Left cardiac atrium (tissue), 4 donors: ENCODE measurements at regions not wholly inside any gene's neighbourhood (a gene's known extent, or its start where the extent isn't known, plus 50 kb on each side); places are given as distances from the start of the nearest gene placed in this dataset.

Experiments used
- ATAC-seq, 2 donors: fragments of 200-7000 bp; cut with Tn5 transposase; one replicate each; pipeline ENCODE4 v1.9.1; 2020; ENCODE audit warnings: mild to moderate bottlenecking in 2 of 2, moderate library complexity in 2 of 2
- DNase-seq: peaks from one replicate; pipeline ENCODE4 v3.0.0-alpha.2; 2020
- intact Hi-C, 2 donors: fragments of 100-400 bp; cut with DNase I; formaldehyde crosslinking; loops; one replicate each; pipeline versions ENCODE4 v1.14.1 to v1.15.1; 2022 to 2023
- donor health status: DM: no; HTN: yes; CAD: no.
- donor health status: DM: no; HTN: yes; CAD: no; lungs with severe emphysema.
- donor health status: DM: yes; HTN: yes; CAD: no.
- donor health status: Dilated cardiomyopathy.

DNA sequence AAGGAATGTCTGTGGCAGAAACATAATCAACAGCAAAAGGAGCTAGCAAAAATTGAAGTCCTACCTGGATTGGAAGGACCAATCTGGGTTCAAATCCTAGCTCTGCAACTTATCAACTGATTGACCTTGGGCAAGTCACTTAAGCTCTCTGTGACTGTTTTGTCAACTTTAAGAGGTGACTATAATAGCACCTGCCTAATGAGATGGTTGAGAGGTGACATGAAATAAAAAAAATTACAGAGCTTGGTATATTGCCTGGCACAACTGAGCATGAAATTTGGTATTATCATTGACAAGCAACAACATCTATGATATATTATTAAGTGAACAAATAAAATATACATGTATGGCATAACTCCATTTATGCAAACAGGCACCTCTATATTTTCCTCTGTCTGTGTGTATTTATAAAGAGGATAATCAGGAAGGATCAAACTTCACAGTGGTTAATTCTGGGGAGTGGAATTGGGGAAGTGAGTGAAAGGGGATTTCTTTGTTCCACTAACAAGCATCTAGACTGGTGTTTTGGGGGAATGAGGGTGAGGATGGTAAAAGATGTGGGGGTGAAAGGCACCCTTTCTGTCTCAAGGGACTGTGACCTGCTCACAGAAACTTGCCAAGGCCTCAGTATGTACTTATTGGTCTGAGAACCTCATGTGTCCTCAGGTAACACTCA lies 132.8 kb upstream of the SERTAD2 start:
- ATAC-seq (no peak), DNase-seq (no peak)
- intact Hi-C loops = no loop called here

- intact Hi-C loops = no loop called here
- ATAC-seq = no peak
- no peak for DNase-seq
These were observed 133.3 kb upstream of the SERTAD2 start for GRCh38 chr2:64787019-64787365.

GRCh38 chr2:64787698-64788097 lies 134.0 kb upstream of the SERTAD2 start:
- DNase-seq (no peak), ATAC-seq (peak in 1 of 2 donors; percentile 22)
- intact Hi-C loops = no loop called here

DNA sequence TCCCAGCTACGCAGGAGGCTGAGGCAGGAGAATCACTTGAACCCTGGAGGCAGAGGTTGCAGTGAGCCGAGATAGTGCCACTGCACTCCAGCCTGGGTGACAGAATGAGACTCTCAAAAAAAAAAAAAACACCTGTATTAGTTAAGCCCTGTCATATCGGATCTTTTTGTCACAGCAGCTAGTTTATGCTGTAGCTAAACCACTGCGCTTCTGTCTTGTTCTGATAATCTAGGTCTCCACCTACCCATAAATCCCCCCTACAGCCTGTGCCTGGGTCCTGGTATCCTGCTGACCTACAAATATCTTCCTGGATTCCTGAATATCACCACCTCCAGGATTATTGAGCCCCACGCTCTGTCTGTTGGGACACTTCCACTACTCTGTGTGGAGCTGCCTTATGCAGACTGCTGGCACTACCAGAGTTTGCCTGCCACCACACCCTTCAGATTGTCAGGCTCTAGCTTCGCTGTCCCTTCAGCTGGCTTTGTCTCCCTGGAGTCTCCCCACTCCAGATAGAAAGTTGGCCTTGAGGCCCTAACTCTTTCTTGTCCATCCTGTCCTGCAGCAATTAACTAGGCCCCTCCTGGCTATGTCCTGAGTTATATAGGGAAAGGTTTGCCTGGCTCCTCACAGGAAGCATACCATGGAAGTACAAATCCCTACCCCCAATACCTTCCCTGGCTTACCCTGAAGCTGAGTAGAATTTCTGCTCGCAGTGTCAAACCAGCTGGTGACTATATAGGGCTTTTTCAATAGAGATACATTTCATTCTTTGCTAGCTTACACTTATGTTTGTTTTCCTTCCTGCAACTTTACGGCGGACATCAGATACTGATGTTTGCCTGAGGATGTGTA lies 136.0 kb upstream of the SERTAD2 start:
- DNase-seq (no peak), ATAC-seq (no peak)
- intact Hi-C loops = no loop called here

DNA sequence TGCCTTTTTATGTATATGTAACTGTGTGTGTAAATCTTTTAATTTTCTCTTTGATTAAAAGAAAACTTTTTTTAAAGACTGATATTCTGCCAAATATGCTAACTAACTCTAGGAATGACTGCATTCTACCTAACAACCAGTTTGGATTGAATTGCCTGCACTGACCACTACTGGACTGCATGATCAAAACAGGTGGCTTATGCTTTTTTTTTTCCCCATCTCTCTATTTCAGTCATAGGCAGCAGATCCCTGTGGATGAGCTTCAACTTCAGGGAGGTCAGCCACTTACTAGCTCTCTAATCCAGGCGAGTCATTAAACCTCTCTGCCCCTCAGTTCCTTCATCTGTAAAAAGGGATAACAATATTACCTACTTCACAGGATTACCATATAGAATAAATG lies 138.6 kb upstream of the SERTAD2 start:
- ATAC-seq (peak in 1 of 2 donors; percentile 40), DNase-seq (no peak)
- intact Hi-C loops = no loop called here

GRCh38 chr2:64792995-64793639 lies 139.4 kb upstream of the SERTAD2 start:
- intact Hi-C loops = no loop called here
- ATAC-seq = no peak
- DNase-seq = no peak

DNA sequence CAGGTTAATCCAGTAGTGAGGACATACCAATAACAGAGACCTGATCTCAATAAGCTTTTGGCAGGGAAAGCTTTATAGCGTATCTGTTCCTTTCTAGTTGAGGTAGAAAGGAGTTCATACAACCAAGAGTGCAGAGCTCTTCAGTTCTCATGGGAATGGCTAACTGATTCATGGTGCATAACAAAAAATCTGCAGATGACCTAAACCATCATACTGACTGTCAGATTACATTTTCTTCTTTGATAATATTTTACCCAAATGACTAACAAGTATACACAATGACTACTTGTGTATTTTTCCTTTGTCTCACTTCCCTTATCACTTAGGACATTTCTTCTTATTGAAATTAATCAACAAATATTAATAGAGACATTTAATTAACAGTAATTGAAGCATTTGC lies 140.0 kb upstream of the SERTAD2 start:
- no peak for DNase-seq
- intact Hi-C loops = no loop called here
- no peak for ATAC-seq

DNA sequence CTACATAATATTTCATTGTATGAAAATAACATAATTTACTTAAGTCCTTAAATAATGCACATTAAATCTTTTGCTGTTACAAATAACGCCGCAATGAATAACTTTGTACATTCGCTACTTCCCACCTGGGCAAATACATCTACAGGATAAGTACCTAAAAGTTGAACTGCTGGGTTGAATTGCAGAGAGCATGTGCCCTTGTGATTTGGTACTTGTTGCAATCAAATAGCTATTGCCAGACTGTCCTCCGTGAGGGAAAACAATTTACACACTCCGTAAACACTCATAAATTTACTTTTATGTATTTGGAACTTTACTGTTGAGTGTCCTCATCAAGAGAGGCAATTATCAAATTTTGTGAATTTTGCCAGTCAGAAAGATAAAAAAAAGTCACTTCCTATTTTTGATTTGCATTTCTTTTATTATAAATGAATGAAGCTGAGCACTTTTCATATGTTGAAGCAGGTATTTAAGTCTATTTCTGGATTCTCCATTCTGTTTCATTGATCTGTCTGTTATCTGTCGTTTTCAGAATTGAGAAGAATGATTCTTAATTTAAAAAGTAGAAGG lies 140.8 kb upstream of the SERTAD2 start:
- intact Hi-C loops = no loop called here
- DNase-seq (no peak), ATAC-seq (no peak)

DNA sequence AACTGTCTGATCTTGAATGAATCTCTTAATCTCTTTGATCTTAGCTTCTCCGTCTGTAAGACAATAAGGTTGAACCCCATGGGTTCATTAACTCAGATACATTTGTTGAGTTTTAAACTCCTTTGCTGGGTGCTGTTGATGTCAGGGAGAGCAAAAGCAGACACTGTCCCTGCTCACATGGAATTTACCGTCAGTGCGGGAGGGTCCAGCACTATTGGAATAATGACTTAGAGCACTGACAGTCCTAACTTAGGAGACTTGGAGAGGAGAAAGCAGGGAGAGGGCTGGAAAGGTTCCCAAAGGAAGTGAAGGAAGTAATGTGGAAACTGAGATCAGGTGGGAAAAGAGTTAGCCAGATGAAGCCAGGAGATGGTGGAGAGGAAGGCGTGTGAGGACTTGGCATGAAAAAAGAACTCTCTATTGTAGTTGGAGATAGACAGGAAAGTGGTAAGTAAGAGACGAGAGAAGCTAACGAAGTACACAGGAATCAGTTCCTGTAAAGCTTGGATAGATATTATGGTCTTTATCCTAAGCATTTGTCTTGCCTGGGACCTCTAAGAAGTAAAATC lies 141.4 kb upstream of the SERTAD2 start:
- DNase-seq (no peak), ATAC-seq (peak in 1 of 2 donors; percentile 41)
- intact Hi-C loops = no loop called here

DNA sequence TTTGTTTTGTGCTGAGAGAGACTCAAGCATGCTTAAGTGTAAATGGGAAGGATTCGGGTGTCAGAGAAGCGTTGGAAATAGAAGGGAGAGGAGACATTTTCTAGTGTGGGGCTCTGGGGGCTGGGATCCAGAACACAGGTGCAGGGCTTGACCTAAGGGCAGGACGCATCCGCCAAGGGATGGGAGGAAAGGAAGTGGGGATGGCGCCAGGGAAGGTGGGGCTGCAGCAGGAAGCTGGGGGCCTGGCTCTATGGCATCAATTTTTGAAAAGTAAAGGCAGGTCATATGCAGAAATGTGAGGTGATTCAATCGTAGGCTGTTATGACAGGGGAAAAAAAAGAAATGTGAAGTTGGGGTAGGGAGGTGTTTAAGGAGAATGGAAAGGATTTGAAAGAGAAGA lies 143.2 kb upstream of the SERTAD2 start:
- intact Hi-C loops = no loop called here
- no peak for DNase-seq

DNA sequence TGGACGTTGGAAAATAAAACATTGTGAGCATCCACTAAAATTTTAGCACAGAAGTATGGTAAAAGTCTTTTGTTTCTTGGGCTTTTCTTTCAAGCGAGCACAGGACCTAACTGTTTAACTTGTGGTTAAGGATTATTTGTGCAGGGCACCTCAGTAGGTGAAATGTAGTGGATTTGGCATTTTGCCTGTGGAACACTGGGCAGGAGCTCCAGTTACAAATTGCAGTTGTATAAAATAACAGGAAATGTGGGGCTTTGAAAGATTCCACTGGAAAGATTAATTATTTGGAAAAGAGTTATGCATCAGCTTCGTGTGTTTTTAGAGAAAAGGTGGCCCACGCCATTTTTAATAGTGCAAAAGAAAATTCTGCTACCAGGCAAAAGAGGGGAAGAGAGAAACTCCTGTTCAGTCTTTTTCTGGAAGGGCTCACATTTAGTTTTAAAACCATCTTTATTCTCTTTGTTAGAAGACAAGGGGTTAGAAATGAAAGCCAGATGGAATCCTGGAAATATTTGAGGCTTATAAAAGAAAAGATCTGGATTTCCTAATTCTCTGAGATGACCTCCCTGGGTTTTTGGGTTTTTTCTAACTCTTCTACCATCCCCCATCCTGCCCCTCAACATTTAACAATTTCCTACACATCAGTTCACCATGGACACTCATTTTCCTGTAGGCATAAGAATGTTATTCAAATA lies 144.3 kb upstream of the SERTAD2 start:
- DNase-seq = no peak
- ATAC-seq = no peak
- intact Hi-C loops = no loop called here

More for the DNA sequence above, 143.2 kb upstream of the SERTAD2 start:
- ATAC-seq = no peak

GRCh38 chr2:64799592-64800252 lies 146.0 kb upstream of the SERTAD2 start:
- intact Hi-C loops = no loop called here
- DNase-seq (no peak), ATAC-seq (no peak)

GRCh38 chr2:64803776-64804175 lies 150.1 kb upstream of the SERTAD2 start:
- no peak for ATAC-seq
- intact Hi-C loops = no loop called here
- DNase-seq = no peak

GRCh38 chr2:64804651-64805050 lies 150.9 kb upstream of the SERTAD2 start:
- intact Hi-C loops = no loop called here
- DNase-seq (no peak), ATAC-seq (no peak)

- intact Hi-C loops = no loop called here
- no peak for DNase-seq
- peak in 1 of 2 donors; percentile 60 for ATAC-seq
These were observed 153.7 kb upstream of the SERTAD2 start for GRCh38 chr2:64807417-64807816.

- no peak for DNase-seq
- intact Hi-C loops = no loop called here
- no peak for ATAC-seq
These were observed 154.4 kb upstream of the SERTAD2 start for GRCh38 chr2:64808092-64808491.

DNA sequence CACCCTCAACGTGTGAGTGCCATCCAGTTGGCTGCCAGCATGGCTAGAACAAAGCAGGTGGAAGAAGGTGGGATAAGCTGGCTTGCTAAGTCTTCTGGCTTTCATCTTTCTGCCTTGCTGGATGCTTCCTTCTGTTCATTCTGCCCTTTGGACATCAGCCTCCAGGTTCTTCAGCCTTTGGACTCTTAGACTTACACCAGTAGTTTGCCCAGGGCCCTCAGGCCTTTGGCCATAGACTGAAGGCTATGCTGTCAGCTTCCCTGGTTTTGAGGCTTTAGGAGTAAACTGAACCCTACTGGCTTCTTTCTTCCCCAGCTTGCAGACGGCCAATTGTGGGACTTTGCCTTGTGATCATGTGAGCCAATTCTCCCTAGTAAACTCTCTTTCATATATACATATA lies 155.0 kb upstream of the SERTAD2 start:
- no peak for ATAC-seq
- DNase-seq = no peak
- intact Hi-C loops = no loop called here

DNA sequence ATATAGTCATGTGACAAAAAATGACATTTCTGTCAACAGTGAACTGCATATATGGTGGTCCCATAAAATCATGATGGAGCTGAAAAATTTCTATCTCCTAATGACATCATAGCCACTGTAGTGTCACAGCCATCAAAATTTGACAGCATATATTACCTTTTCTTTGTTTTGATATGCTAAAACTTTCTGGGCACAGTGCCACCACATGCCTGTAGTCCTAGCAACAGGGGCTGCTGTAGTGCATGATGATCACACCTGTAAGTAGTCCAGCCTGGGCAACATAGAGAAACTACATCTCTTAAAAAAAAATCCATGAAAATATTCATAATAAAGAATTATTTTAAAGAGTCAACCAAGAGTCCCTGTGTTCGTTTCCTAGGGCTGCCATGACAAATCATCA lies 155.5 kb upstream of the SERTAD2 start:
- DNase-seq (no peak), ATAC-seq (no peak)
- intact Hi-C loops = no loop called here

- ATAC-seq (peak in 1 of 2 donors; percentile 59), DNase-seq (no peak)
- intact Hi-C loops = no loop called here
These were observed 158.6 kb upstream of the SERTAD2 start for GRCh38 chr2:64812285-64812684.
